ENCODE measurements at regions not wholly inside any gene's neighbourhood (a gene's known extent, or its start where the extent isn't known, plus 50 kb on each side); places are given as distances from the start of the nearest gene placed in this dataset.
"Not testable (repeated sequence)": the region's sequence is repeated elsewhere in the genome, so short reads cannot be mapped to it uniquely, and the experiment has no call there.

GRCh38 chr3:174483254-174483653, 375.9 kb upstream of the NAALADL2 start:
- Histone ChIP-seq H3K36me3 (ENCODE audit: control insufficient read depth in 2 of 2, insufficient read depth in 1 of 2, low read length in 2 of 2) (no peaks in the 10 kb centered on the region), H3K4me3 (ENCODE audit: low read depth, low read length) (no peak overlapping the region), H3K27ac (ENCODE audit: extremely low read depth, low read depth, low read length) (no peak overlapping the region), H3K4me1 (ENCODE audit: control insufficient read depth, insufficient read depth, low read length) (no peaks in the 10 kb centered on the region), H3K9me3 (ENCODE audit: control insufficient read depth, insufficient read depth, low read depth, low read length) (no peaks in the 10 kb centered on the region)
- peak; percentile 42; the same call in 1 of the 2 replicates for TF ChIP-seq MZF1 (tag by site-specific recombination; IDR thresholded peaks at IDR 0.05; ENCODE audit: borderline replicate concordance)
- TF ChIP-seq ZNF501 (tag by site-specific recombination; IDR thresholded peaks at IDR 0.05): no peak
- TF ChIP-seq ZNF596 (tag by site-specific recombination; IDR thresholded peaks at IDR 0.05): no peak
- no peak for TF ChIP-seq KLF17 (tag by site-specific recombination; IDR thresholded peaks at IDR 0.05)
- no peak for TF ChIP-seq REPIN1 (tag by site-specific recombination; IDR thresholded peaks at IDR 0.05; ENCODE audit: low read depth)
- TF ChIP-seq ZNF571 (tag by site-specific recombination; IDR thresholded peaks at IDR 0.05): no peak
- TF ChIP-seq ZNF561 (tag by site-specific recombination; IDR thresholded peaks at IDR 0.05; ENCODE audit: borderline replicate concordance): no peak
- no peak for TF ChIP-seq REST (tag by site-specific recombination; IDR thresholded peaks at IDR 0.05)
- TF ChIP-seq ZNF626 (tag by site-specific recombination; IDR thresholded peaks at IDR 0.05): no peak
- ChIA-PET POLR2A (no interaction called here), CTCF (no interaction called here)

- H3K27ac ChIP-seq (ENCODE audit: extremely low read depth, low read depth, low read length); H3K4me3 ChIP-seq (ENCODE audit: low read depth, low read length); H3K9me3 ChIP-seq (ENCODE audit: control insufficient read depth, insufficient read depth, low read depth, low read length); POLR2A ChIA-PET; CTCF ChIA-PET; H3K36me3 ChIP-seq (ENCODE audit: control insufficient read depth in 2 of 2, insufficient read depth in 1 of 2, low read length in 2 of 2); H3K4me1 ChIP-seq (ENCODE audit: control insufficient read depth, insufficient read depth, low read length): not testable (repeated sequence)
Observed at GRCh38 chr3:174483856-174484255, 375.3 kb upstream of the NAALADL2 start.

- Histone ChIP-seq H3K9me3 (ENCODE audit: control insufficient read depth, insufficient read depth, low read depth, low read length) (no peaks in the 10 kb centered on the region), H3K4me1 (ENCODE audit: control insufficient read depth, insufficient read depth, low read length) (no peaks in the 10 kb centered on the region), H3K27ac (ENCODE audit: extremely low read depth, low read depth, low read length) (no peak overlapping the region), H3K4me3 (ENCODE audit: low read depth, low read length) (no peak overlapping the region), H3K36me3 (ENCODE audit: control insufficient read depth in 2 of 2, insufficient read depth in 1 of 2, low read length in 2 of 2) (no peaks in the 10 kb centered on the region)
- TF ChIP-seq OSR2 (tag by site-specific recombination; IDR thresholded peaks at IDR 0.05) (no peak), ZNF184 (tag by site-specific recombination; IDR thresholded peaks at IDR 0.05) (no peak), MEIS1 (CRISPR knock-in tag; IDR thresholded peaks at IDR 0.05; ENCODE audit: borderline replicate concordance) (no peak), ZNF132 (tag by site-specific recombination; IDR thresholded peaks at IDR 0.05; ENCODE audit: borderline replicate concordance) (no peak), KLF17 (tag by site-specific recombination; IDR thresholded peaks at IDR 0.05) (no peak), ZFHX2 (tag by site-specific recombination; conservative IDR thresholded peaks at IDR 0.05) (no peak), ZNF146 (tag by site-specific recombination; IDR thresholded peaks at IDR 0.05) (no peak), SCRT1 (tag by site-specific recombination; IDR thresholded peaks at IDR 0.05; ENCODE audit: borderline replicate concordance) (no peak), ATF2 (tag by site-specific recombination; IDR thresholded peaks at IDR 0.05; ENCODE audit: low read depth) (no peak), ZNF664 (tag by site-specific recombination; IDR thresholded peaks at IDR 0.05) (no peak), ZNF610 (tag by site-specific recombination; IDR thresholded peaks at IDR 0.05; ENCODE audit: borderline replicate concordance) (no peak), ZNF501 (tag by site-specific recombination; IDR thresholded peaks at IDR 0.05) (no peak), ZNF785 (tag by site-specific recombination; IDR thresholded peaks at IDR 0.05) (no peak)
- ChIA-PET CTCF (interaction anchor here (0.6 kb wide), 1 partner anchor 378 kb away, joined by 3 read pairs; no protein-coding TSS in a partner anchor), POLR2A (no interaction called here)
Observed at GRCh38 chr3:174488527-174488926, 370.6 kb upstream of the NAALADL2 start.

All from HEK293 (cell line).